Tibial nerve (tissue), 4 donors: ENCODE measurements at regions not wholly inside any gene's neighbourhood (a gene's known extent, or its start where the extent isn't known, plus 50 kb on each side); places are given as distances from the start of the nearest gene placed in this dataset.

Source experiments
- DNase-seq, 2 donors: peaks; one replicate each; pipeline ENCODE4 v3.0.0-alpha.2; 2019; ENCODE audit warnings: low spot score in 2 of 2
- H3K27ac ChIP-seq, 4 donors: fragments of 200-600 bp; sonication (generic) in 3 of 4; one replicate each; pipeline ENCODE4 v1.5.1; 2017 to 2019; ENCODE audit warnings: mild to moderate bottlenecking in 1 of 4
- H3K27me3 ChIP-seq, 2 donors: fragments of 200-600 bp; sonication (generic) in 1 of 2; one replicate each; pipeline versions ENCODE4 v1.5.1 to v1.6.0; 2017 to 2019
- H3K36me3 ChIP-seq, 3 donors: fragments of 200-600 bp; sonication (generic); one replicate each; pipeline ENCODE4 v1.5.1; 2018 to 2019
- H3K4me1 ChIP-seq, 4 donors: fragments of 200-600 bp; sonication (generic) in 3 of 4; one replicate each; pipeline ENCODE4 v1.5.1; 2017 to 2019
- H3K4me3 ChIP-seq, 4 donors: fragments of 200-600 bp; sonication (generic) in 3 of 4; one replicate each; pipeline ENCODE4 v1.5.1; 2017 to 2019; ENCODE audit warnings: mild to moderate bottlenecking in 1 of 4, moderate library complexity in 1 of 4
- H3K9me3 ChIP-seq, 4 donors: fragments of 200-600 bp; sonication (generic) in 3 of 4; one replicate each; pipeline ENCODE4 v1.5.1; 2017 to 2019
- CTCF ChIP-seq, 5 experiments: fragments of 200-600 bp in 3 of 5; fragments of 450-650 bp in 2 of 5; sonication (generic) in 3 of 5; IDR thresholded peaks; one replicate each; pipeline ENCODE4 v1.5.1; 2016 to 2019; ENCODE audit warnings: antibody characterized with exemption in 5 of 5, mild to moderate bottlenecking in 3 of 5, moderate library complexity in 2 of 5
- EP300 ChIP-seq, 2 donors: sonication (generic); formaldehyde crosslinking; IDR thresholded peaks; one replicate each; pipeline ENCODE4 v1.6.1; 2017; ENCODE audit warnings: antibody characterized with exemption in 2 of 2, mild to moderate bottlenecking in 1 of 2
- POLR2A ChIP-seq, 2 donors: fragments of 450-650 bp; IDR thresholded peaks; one replicate each; pipeline ENCODE4 v1.6.1; 2017; ENCODE audit warnings: antibody characterized with exemption in 2 of 2, mild to moderate bottlenecking in 2 of 2, moderate library complexity in 2 of 2
- WGBS, 2 donors: methylation state at CpG; one replicate each; pipeline ENCODE4 v1.1.5; 2018; 5-methylcytosine and 5-hydroxymethylcytosine counted together

GRCh38 chr2:51401546-51401945 is 369.6 kb upstream of the NRXN1 start:
- Histone ChIP-seq H3K4me1 (no peaks in the 10 kb centered on the region), H3K4me3 (no peak overlapping the region), H3K9me3 (no peaks in the 10 kb centered on the region), H3K36me3 (no peaks in the 10 kb centered on the region), H3K27ac (no peak overlapping the region), H3K27me3 (no peaks in the 10 kb centered on the region)
- WGBS, 2 donors = 85 to 86% methylated on average over 5 of the region's 5 CpGs
- DNase-seq = no peak
- TF ChIP-seq POLR2A (IDR thresholded peaks at IDR 0.05) (no peak), EP300 (IDR thresholded peaks at IDR 0.05) (no peak), CTCF (IDR thresholded peaks at IDR 0.05) (no peak)

- Histone ChIP-seq H3K4me3 (no peak overlapping the region), H3K4me1 (no peaks in the 10 kb centered on the region), H3K9me3 (no peaks in the 10 kb centered on the region), H3K36me3 (no peaks in the 10 kb centered on the region), H3K27ac (no peak overlapping the region), H3K27me3 (no peaks in the 10 kb centered on the region)
- no peak for DNase-seq
- TF ChIP-seq CTCF (IDR thresholded peaks at IDR 0.05) (no peak), EP300 (IDR thresholded peaks at IDR 0.05) (no peak), POLR2A (IDR thresholded peaks at IDR 0.05) (no peak)
Measured at GRCh38 chr2:51387235-51387634, 355.3 kb upstream of the NRXN1 start.

- H3K4me1 ChIP-seq = no peaks in the 10 kb centered on the region
- no peaks in the 10 kb centered on the region for H3K27me3 ChIP-seq
- peaks cover 0 to 6% (median 0%) of the 10 kb centered on the region in 4 donors for H3K9me3 ChIP-seq
- H3K27ac ChIP-seq = no peak overlapping the region
- TF ChIP-seq CTCF (IDR thresholded peaks at IDR 0.05) (no peak), EP300 (IDR thresholded peaks at IDR 0.05) (no peak), POLR2A (IDR thresholded peaks at IDR 0.05) (no peak)
- no peak overlapping the region for H3K4me3 ChIP-seq
- no peaks in the 10 kb centered on the region for H3K36me3 ChIP-seq
- no peak for DNase-seq
Measured at GRCh38 chr2:51379997-51380396, 348.1 kb upstream of the NRXN1 start.

GRCh38 chr2:51368250-51368649 is 336.3 kb upstream of the NRXN1 start:
- 86 to 88% methylated on average over 4 of the region's 4 CpGs for WGBS, 2 donors

GRCh38 chr2:51350100-51350499 is 318.2 kb upstream of the NRXN1 start:
- no peaks in the 10 kb centered on the region for H3K4me1 ChIP-seq
- no peak overlapping the region for H3K27ac ChIP-seq
- DNase-seq = no peak
- H3K36me3 ChIP-seq = no peaks in the 10 kb centered on the region
- TF ChIP-seq POLR2A (IDR thresholded peaks at IDR 0.05) (no peak), EP300 (IDR thresholded peaks at IDR 0.05) (no peak), CTCF (IDR thresholded peaks at IDR 0.05) (no peak)
- no peaks in the 10 kb centered on the region for H3K9me3 ChIP-seq
- H3K4me3 ChIP-seq = no peak overlapping the region
- WGBS, 2 donors = 47 to 58% methylated on average over 1 of the region's 1 CpG
- no peaks in the 10 kb centered on the region for H3K27me3 ChIP-seq

More at GRCh38 chr2:51368250-51368649, 336.3 kb upstream of the NRXN1 start:
- Histone ChIP-seq H3K27me3 (no peaks in the 10 kb centered on the region), H3K4me3 (no peak overlapping the region), H3K4me1 (no peaks in the 10 kb centered on the region), H3K27ac (no peak overlapping the region), H3K9me3 (no peaks in the 10 kb centered on the region), H3K36me3 (no peaks in the 10 kb centered on the region)
- TF ChIP-seq CTCF (IDR thresholded peaks at IDR 0.05) (no peak), EP300 (IDR thresholded peaks at IDR 0.05) (no peak), POLR2A (IDR thresholded peaks at IDR 0.05) (no peak)
- no peak for DNase-seq
